GM23248 (cell line): ENCODE measurements at regions not wholly inside any gene's neighbourhood (a gene's known extent, or its start where the extent isn't known, plus 50 kb on each side); places are given as distances from the start of the nearest gene placed in this dataset.

Experiments
- DNase-seq: peaks from one replicate; pipeline ENCODE4 v3.0.0-alpha.2; 2015
- H2AFZ ChIP-seq: fragments of 200-600 bp; sonication (generic); 2 replicates; pipeline ENCODE4 v1.6.1; 2016; ENCODE audit warnings: antibody characterized with exemption
- H3F3A ChIP-seq: fragments of 200-600 bp; sonication (generic); 2 replicates; pipeline ENCODE4 v1.6.1; 2016; ENCODE audit warnings: mild to moderate bottlenecking, antibody characterized with exemption, mixed run types; ENCODE audit not compliant: insufficient read depth
- H3K27ac ChIP-seq: fragments of 200-600 bp; sonication (generic); 2 replicates; pipeline ENCODE4 v1.5.1; 2016; ENCODE audit warnings: mild to moderate bottlenecking
- H3K27me3 ChIP-seq: fragments of 200-600 bp; sonication (generic); replicated peaks from 2 replicates; pipeline ENCODE4 v1.6.1; 2016; ENCODE audit warnings: mild to moderate bottlenecking; ENCODE audit not compliant: insufficient read depth
- H3K36me3 ChIP-seq: fragments of 200-600 bp; sonication (generic); 2 replicates; pipeline ENCODE4 v1.6.1; 2016; ENCODE audit warnings: low read depth, mild to moderate bottlenecking
- H3K4me1 ChIP-seq: fragments of 200-600 bp; sonication (generic); 2 replicates; pipeline ENCODE4 v1.6.1; 2016; ENCODE audit warnings: mild to moderate bottlenecking; ENCODE audit not compliant: insufficient read depth
- H3K4me2 ChIP-seq: fragments of 200-600 bp; sonication (generic); one replicate; pipeline ENCODE4 v1.6.1; 2016; ENCODE audit warnings: mild to moderate bottlenecking; ENCODE audit not compliant: unreplicated experiment
- H3K4me3 ChIP-seq: fragments of 200-600 bp; sonication (generic); 2 replicates; pipeline ENCODE4 v1.5.1; 2016; ENCODE audit warnings: mild to moderate bottlenecking
- H3K79me2 ChIP-seq: fragments of 200-600 bp; sonication (generic); 2 replicates; pipeline ENCODE4 v1.6.1; 2016; ENCODE audit warnings: mild to moderate bottlenecking; ENCODE audit not compliant: insufficient read depth
- H3K9ac ChIP-seq: fragments of 200-600 bp; sonication (generic); 2 replicates; pipeline ENCODE4 v1.6.1; 2016; ENCODE audit warnings: mild to moderate bottlenecking
- H3K9me2 ChIP-seq: fragments of 200-600 bp; sonication (generic); 2 replicates; pipeline ENCODE4 v1.6.1; 2016; ENCODE audit warnings: mixed run types, mild to moderate bottlenecking, moderate library complexity; ENCODE audit not compliant: insufficient read depth
- H3K9me3 ChIP-seq: fragments of 200-600 bp; sonication (generic); one replicate; pipeline ENCODE4 v1.6.1; 2017; ENCODE audit warnings: low read depth
- H4K20me1 ChIP-seq: fragments of 200-600 bp; sonication (generic); 2 replicates; pipeline ENCODE4 v1.6.0; 2016; ENCODE audit not compliant: insufficient read depth
- EZH2 ChIP-seq: fragments of 200-600 bp; sonication (generic); IDR thresholded peaks from 2 replicates; pipeline ENCODE4 v1.6.1; 2018; ENCODE audit warnings: antibody characterized with exemption, mild to moderate bottlenecking; ENCODE audit not compliant: insufficient read depth, poor library complexity, severe bottlenecking
- EZH2phosphoT487 ChIP-seq: fragments of 200-600 bp; sonication (generic); IDR thresholded peaks from 2 replicates; pipeline ENCODE4 v1.6.1; 2018; ENCODE audit warnings: antibody characterized with exemption, moderate library complexity, mild to moderate bottlenecking, low read depth; ENCODE audit not compliant: insufficient read depth
- WGBS, 2 experiments: methylation state at CpG; one replicate each; pipeline ENCODE4 v1.1.6; 2015 to 2017; ENCODE audit warnings: low lambda C conversion rate in 2 of 2, low coverage in 1 of 2; ENCODE audit errors: missing lambda C conversion rate in 2 of 2; 5-methylcytosine and 5-hydroxymethylcytosine counted together
- in situ Hi-C: fragments of 300-500 bp; cut with MboI; formaldehyde crosslinking; loops from 2 replicates; pipeline ENCODE4 v1.15.0; 2020

GRCh38 chr7:49523870-49524269, 249.6 kb upstream of the VWC2 start:
- H3K27ac ChIP-seq = no peak overlapping the region
- no peaks in the 10 kb centered on the region for H3K9me3 ChIP-seq
- WGBS, 2 experiments = 0 to 13% methylated on average over 1 of the region's 1 CpG
- TF ChIP-seq EZH2 (no peak), EZH2phosphoT487 (no peak)
- no peak overlapping the region for H3K9ac ChIP-seq
- no peaks in the 10 kb centered on the region for H3K27me3 ChIP-seq
- no peak overlapping the region for H2AFZ ChIP-seq
- no peaks in the 10 kb centered on the region for H3K4me1 ChIP-seq
- H3K36me3 ChIP-seq = no peaks in the 10 kb centered on the region
- no peak for DNase-seq
- no peaks in the 10 kb centered on the region for H3K79me2 ChIP-seq
- no peaks in the 10 kb centered on the region for H3F3A ChIP-seq
- H3K4me2 ChIP-seq = no peak overlapping the region
- in situ Hi-C loops = no loop called here
- H4K20me1 ChIP-seq = no peaks in the 10 kb centered on the region
- no peak overlapping the region for H3K4me3 ChIP-seq
- H3K9me2 ChIP-seq = no peaks in the 10 kb centered on the region

GRCh38 chr7:49527182-49527581, 246.3 kb upstream of the VWC2 start:
- Histone ChIP-seq H2AFZ (no peak overlapping the region), H3K9me2 (no peaks in the 10 kb centered on the region), H3K27me3 (no peaks in the 10 kb centered on the region), H3K36me3 (no peaks in the 10 kb centered on the region), H4K20me1 (no peaks in the 10 kb centered on the region), H3K79me2 (no peaks in the 10 kb centered on the region), H3F3A (no peaks in the 10 kb centered on the region), H3K4me3 (no peak overlapping the region), H3K4me2 (no peak overlapping the region), H3K9ac (no peak overlapping the region), H3K27ac (no peak overlapping the region), H3K9me3 (no peaks in the 10 kb centered on the region), H3K4me1 (no peaks in the 10 kb centered on the region)
- TF ChIP-seq EZH2phosphoT487 = no peak
- TF ChIP-seq EZH2 = no peak
- in situ Hi-C loops = no loop called here
- 0 to 6% methylated on average over 1 of the region's 1 CpG for WGBS, 2 experiments
- DNase-seq = no peak

- no peak overlapping the region for H3K4me3 ChIP-seq
- no peak for TF ChIP-seq EZH2
- TF ChIP-seq EZH2phosphoT487 = no peak
- H3K9ac ChIP-seq = no peak overlapping the region
- no peaks in the 10 kb centered on the region for H3K9me3 ChIP-seq
- H3K4me1 ChIP-seq = no peaks in the 10 kb centered on the region
- H3K27ac ChIP-seq = no peak overlapping the region
- in situ Hi-C loops = no loop called here
- H3K27me3 ChIP-seq = no peaks in the 10 kb centered on the region
- no peaks in the 10 kb centered on the region for H3K9me2 ChIP-seq
- H3K4me2 ChIP-seq = no peak overlapping the region
- DNase-seq = no peak
- H3F3A ChIP-seq = no peaks in the 10 kb centered on the region
- 0 to 5% methylated on average over 1 of the region's 1 CpG for WGBS, 2 experiments
- H4K20me1 ChIP-seq = no peaks in the 10 kb centered on the region
- H3K36me3 ChIP-seq = no peaks in the 10 kb centered on the region
- no peaks in the 10 kb centered on the region for H3K79me2 ChIP-seq
- no peak overlapping the region for H2AFZ ChIP-seq
Measured at GRCh38 chr7:49530481-49530880, 243.0 kb upstream of the VWC2 start.

GRCh38 chr7:49563693-49564378, 209.6 kb upstream of the VWC2 start:
- Histone ChIP-seq H3K27ac (no peak overlapping the region), H3K4me2 (no peak overlapping the region), H3K79me2 (no peaks in the 10 kb centered on the region), H3F3A (no peaks in the 10 kb centered on the region), H3K36me3 (no peaks in the 10 kb centered on the region), H3K4me1 (no peaks in the 10 kb centered on the region), H4K20me1 (no peaks in the 10 kb centered on the region), H3K9me2 (no peaks in the 10 kb centered on the region), H3K9me3 (no peaks in the 10 kb centered on the region), H3K27me3 (no peaks in the 10 kb centered on the region), H3K4me3 (no peak overlapping the region), H3K9ac (no peak overlapping the region), H2AFZ (no peak overlapping the region)
- 7 to 10% methylated on average over 8 of the region's 8 CpGs for WGBS, 2 experiments
- in situ Hi-C loops = no loop called here
- TF ChIP-seq EZH2 (no peak), EZH2phosphoT487 (no peak)
- DNase-seq = no peak

- Histone ChIP-seq H3K4me1 (no peaks in the 10 kb centered on the region), H3K27ac (no peak overlapping the region), H3K79me2 (no peaks in the 10 kb centered on the region), H3F3A (no peaks in the 10 kb centered on the region), H3K4me2 (no peak overlapping the region), H4K20me1 (no peaks in the 10 kb centered on the region), H3K36me3 (no peaks in the 10 kb centered on the region), H3K9me3 (no peaks in the 10 kb centered on the region), H3K4me3 (no peak overlapping the region), H3K9ac (no peak overlapping the region), H2AFZ (no peak overlapping the region), H3K27me3 (no peaks in the 10 kb centered on the region), H3K9me2 (no peaks in the 10 kb centered on the region)
- in situ Hi-C loops = no loop called here
- WGBS, 2 experiments = 38 to 53% methylated on average over 2 of the region's 2 CpGs
- no peak for DNase-seq
- TF ChIP-seq EZH2phosphoT487 = no peak
- no peak for TF ChIP-seq EZH2
Measured at GRCh38 chr7:49564379-49564714, 209.1 kb upstream of the VWC2 start.
